ENCODE measurements at regions not wholly inside any gene's neighbourhood (a gene's known extent, or its start where the extent isn't known, plus 50 kb on each side); places are given as distances from the start of the nearest gene placed in this dataset.
A peak's percentile ranks its signal among the peaks of the same experiment; 100 is the strongest.

GRCh38 chr2:106965611-106966010 lies 79.6 kb upstream of the ST6GAL2 start:
- TF ChIP-seq CTCF (IDR thresholded peaks at IDR 0.05; ENCODE audit: insufficient read depth, low read depth, low read length, missing control alignments), result no peak

GRCh38 chr2:106969777-106970176 lies 83.8 kb upstream of the ST6GAL2 start:
- H3K4me3 ChIP-seq (ENCODE audit: low read length), result no peak overlapping the region
- DNase-seq (ENCODE audit: low read depth), result no peak
- TF ChIP-seq CTCF (IDR thresholded peaks at IDR 0.05; ENCODE audit: insufficient read depth, low read depth, low read length, missing control alignments), result no peak

More at GRCh38 chr2:106965611-106966010, 79.6 kb upstream of the ST6GAL2 start:
- H3K4me3 ChIP-seq (ENCODE audit: low read length), result no peak overlapping the region
- DNase-seq (ENCODE audit: low read depth), result no peak

GRCh38 chr2:106970471-106971261 lies 84.7 kb upstream of the ST6GAL2 start:
- no peak overlapping the region for H3K4me3 ChIP-seq (ENCODE audit: low read length)
- no peak for TF ChIP-seq CTCF (IDR thresholded peaks at IDR 0.05; ENCODE audit: insufficient read depth, low read depth, low read length, missing control alignments)
- DNase-seq (ENCODE audit: low read depth), result peak; percentile 4

- H3K4me3 ChIP-seq (ENCODE audit: low read length), result no peak overlapping the region
- no peak for TF ChIP-seq CTCF (IDR thresholded peaks at IDR 0.05; ENCODE audit: insufficient read depth, low read depth, low read length, missing control alignments)
- DNase-seq (ENCODE audit: low read depth), result no peak
Observed at GRCh38 chr2:106972782-106973181, 86.8 kb upstream of the ST6GAL2 start.

GRCh38 chr2:106974891-106975290 lies 88.9 kb upstream of the ST6GAL2 start:
- no peak for DNase-seq (ENCODE audit: low read depth)
- H3K4me3 ChIP-seq (ENCODE audit: low read length), result no peak overlapping the region
- no peak for TF ChIP-seq CTCF (IDR thresholded peaks at IDR 0.05; ENCODE audit: insufficient read depth, low read depth, low read length, missing control alignments)

- no peak for DNase-seq (ENCODE audit: low read depth)
- H3K4me3 ChIP-seq (ENCODE audit: low read length), result no peak overlapping the region
- no peak for TF ChIP-seq CTCF (IDR thresholded peaks at IDR 0.05; ENCODE audit: insufficient read depth, low read depth, low read length, missing control alignments)
Observed at GRCh38 chr2:106975641-106976040, 89.7 kb upstream of the ST6GAL2 start.

GRCh38 chr2:106976548-106976947 lies 90.6 kb upstream of the ST6GAL2 start:
- H3K4me3 ChIP-seq (ENCODE audit: low read length), result no peak overlapping the region
- TF ChIP-seq CTCF (IDR thresholded peaks at IDR 0.05; ENCODE audit: insufficient read depth, low read depth, low read length, missing control alignments), result no peak
- DNase-seq (ENCODE audit: low read depth), result no peak

Measured in epithelial cell of esophagus (primary cell).